Uterus (tissue), 2 donors: ENCODE measurements at regions not wholly inside any gene's neighbourhood (a gene's known extent, or its start where the extent isn't known, plus 50 kb on each side); places are given as distances from the start of the nearest gene placed in this dataset.

Experiments
- CTCF ChIP-seq, 4 experiments: fragments of 200-600 bp in 2 of 4; fragments of 450-650 bp in 2 of 4; sonication (generic) in 2 of 4; IDR thresholded peaks; one replicate each; pipeline ENCODE4 v1.5.1; 2016 to 2019; ENCODE audit warnings: antibody characterized with exemption in 4 of 4, mild to moderate bottlenecking in 2 of 4, moderate library complexity in 1 of 4
- POLR2A ChIP-seq, 2 donors: fragments of 450-650 bp; IDR thresholded peaks; one replicate each; pipeline ENCODE4 v1.6.1; 2016; ENCODE audit warnings: antibody characterized with exemption in 2 of 2, mild to moderate bottlenecking in 1 of 2, moderate library complexity in 1 of 2

- TF ChIP-seq POLR2A (IDR thresholded peaks at IDR 0.05): no peak
- no peak for TF ChIP-seq CTCF (IDR thresholded peaks at IDR 0.05)
These were observed 711.3 kb downstream of the GALR1 start for GRCh38 chr18:77960791-77961410.
